Naive thymus-derived CD8-positive, alpha-beta T cell (primary cell): ENCODE measurements at regions not wholly inside any gene's neighbourhood (a gene's known extent, or its start where the extent isn't known, plus 50 kb on each side); places are given as distances from the start of the nearest gene placed in this dataset.
A peak's percentile ranks its signal among the peaks of the same experiment; 100 is the strongest.

Experiments used
- ATAC-seq, 2 donors: fragments of 150-1000 bp; cut with Tn5 transposase in 1 of 2; sonication (Bioruptor Pico), chemical (Tn5 transposase) in 1 of 2; 1 replicate in 1 of 2; 2 replicates in 1 of 2; pipeline ENCODE4 v1.10.0; 2021; ENCODE audit warnings: mild to moderate bottlenecking in 2 of 2, moderate library complexity in 2 of 2
- POLR2A ChIA-PET: fragments of 350-600 bp; sonication (Branson Sonifier 250); formaldehyde crosslinking; loops from one replicate; lab custom pipeline; 2021; ENCODE audit warnings: antibody characterized with exemption; lab: Charles Lee
- DNase-seq, 10 donors: peaks; one replicate each; pipeline versions ENCODE4 v3.0.0 to v3.0.0-alpha.2; 2020 to 2022
- H3K27ac Mint-ChIP-seq, 10 donors: one replicate each; pipeline ENCODE4 v1.8.0; 2020 to 2022; ENCODE audit warnings: mild to moderate bottlenecking in 10 of 10, mixed read lengths in 10 of 10, moderate library complexity in 4 of 10, inconsistent platforms in 1 of 10
- H3K27me3 Mint-ChIP-seq, 5 donors: one replicate each; pipeline ENCODE4 v1.8.0; 2021 to 2022; ENCODE audit warnings: mixed read lengths in 5 of 5
- H3K36me3 Mint-ChIP-seq, 3 donors: one replicate each; pipeline ENCODE4 v1.8.0; 2020 to 2022; ENCODE audit warnings: mixed read lengths in 3 of 3, mild to moderate bottlenecking in 2 of 3, inconsistent platforms in 1 of 3
- H3K4me1 Mint-ChIP-seq, 4 donors: one replicate each; pipeline ENCODE4 v1.8.0; 2021 to 2022; ENCODE audit warnings: mixed read lengths in 4 of 4
- H3K4me3 Mint-ChIP-seq, 10 donors: one replicate each; pipeline ENCODE4 v1.8.0; 2020 to 2022; ENCODE audit warnings: mild to moderate bottlenecking in 10 of 10, mixed read lengths in 10 of 10, moderate library complexity in 6 of 10, inconsistent platforms in 1 of 10
- H3K9me3 Mint-ChIP-seq, 9 donors: one replicate each; pipeline ENCODE4 v1.8.0; 2020 to 2022; ENCODE audit warnings: mixed read lengths in 9 of 9, mild to moderate bottlenecking in 3 of 9, inconsistent platforms in 1 of 9, moderate library complexity in 1 of 9

- Mint-ChIP-seq H3K9me3 (no peaks in the 10 kb centered on the region), H3K4me1 (peaks cover 0 to 2% (median 0%) of the 10 kb centered on the region in 4 donors), H3K36me3 (no peaks in the 10 kb centered on the region), H3K27me3 (peaks cover 19 to 78% (median 31%) of the 10 kb centered on the region in 5 donors), H3K4me3 (no peak overlapping the region), H3K27ac (no peak overlapping the region)
- DNase-seq (no peak), ATAC-seq (no peak)
- POLR2A ChIA-PET, result no interaction called here
Measured at GRCh38 chr16:86281421-86281820, 228.9 kb upstream of the FOXF1 start.

GRCh38 chr16:86283944-86284343, 226.4 kb upstream of the FOXF1 start:
- DNase-seq (no peak), ATAC-seq (no peak)
- Mint-ChIP-seq H3K4me3 (no peak overlapping the region), H3K27ac (peak overlapping the region in 1 of 10 donors; percentile 0), H3K9me3 (no peaks in the 10 kb centered on the region), H3K36me3 (no peaks in the 10 kb centered on the region), H3K27me3 (peaks cover 26 to 85% (median 44%) of the 10 kb centered on the region in 5 donors), H3K4me1 (peaks cover 0 to 3% (median 1%) of the 10 kb centered on the region in 4 donors)
- POLR2A ChIA-PET, result no interaction called here

GRCh38 chr16:86285421-86285820, 224.9 kb upstream of the FOXF1 start:
- no peak overlapping the region for H3K27ac Mint-ChIP-seq
- H3K9me3 Mint-ChIP-seq, result no peaks in the 10 kb centered on the region
- POLR2A ChIA-PET, result no interaction called here
- peaks cover 0 to 6% (median under 1%) of the 10 kb centered on the region in 4 donors for H3K4me1 Mint-ChIP-seq
- ATAC-seq (no peak), DNase-seq (no peak)
- H3K36me3 Mint-ChIP-seq, result no peaks in the 10 kb centered on the region
- peaks cover 36 to 85% (median 54%) of the 10 kb centered on the region in 5 donors for H3K27me3 Mint-ChIP-seq
- H3K4me3 Mint-ChIP-seq, result no peak overlapping the region

- H3K4me3 Mint-ChIP-seq, result no peak overlapping the region
- ATAC-seq (no peak), DNase-seq (no peak)
- H3K9me3 Mint-ChIP-seq, result no peaks in the 10 kb centered on the region
- POLR2A ChIA-PET, result no interaction called here
- peaks cover 35 to 85% (median 62%) of the 10 kb centered on the region in 5 donors for H3K27me3 Mint-ChIP-seq
- H3K4me1 Mint-ChIP-seq, result peaks cover 0 to 6% (median under 1%) of the 10 kb centered on the region in 4 donors
- H3K36me3 Mint-ChIP-seq, result no peaks in the 10 kb centered on the region
- H3K27ac Mint-ChIP-seq, result no peak overlapping the region
Measured at GRCh38 chr16:86285938-86286921, 224.1 kb upstream of the FOXF1 start.

GRCh38 chr16:86286991-86287663, 223.2 kb upstream of the FOXF1 start:
- peak overlapping the region in 1 of 10 donors; percentile 34 for H3K27ac Mint-ChIP-seq
- DNase-seq (no peak), ATAC-seq (no peak)
- no peak overlapping the region for H3K4me3 Mint-ChIP-seq
- H3K36me3 Mint-ChIP-seq, result no peaks in the 10 kb centered on the region
- no peaks in the 10 kb centered on the region for H3K9me3 Mint-ChIP-seq
- peaks cover 41 to 85% (median 65%) of the 10 kb centered on the region in 5 donors for H3K27me3 Mint-ChIP-seq
- POLR2A ChIA-PET, result no interaction called here
- peaks cover 0 to 6% (median under 1%) of the 10 kb centered on the region in 4 donors for H3K4me1 Mint-ChIP-seq

- POLR2A ChIA-PET, result no interaction called here
- Mint-ChIP-seq H3K27me3 (peaks cover 47 to 89% (median 71%) of the 10 kb centered on the region in 5 donors), H3K4me3 (no peak overlapping the region), H3K4me1 (peaks cover 0 to 6% (median under 1%) of the 10 kb centered on the region in 4 donors), H3K36me3 (peaks cover 0 to 5% (median 0%) of the 10 kb centered on the region in 3 donors), H3K27ac (peak overlapping the region in 1 of 10 donors; percentile 15), H3K9me3 (no peaks in the 10 kb centered on the region)
- no peak for DNase-seq
- ATAC-seq, result no peak
Measured at GRCh38 chr16:86287664-86288201, 222.6 kb upstream of the FOXF1 start.

- POLR2A ChIA-PET, result no interaction called here
- no peaks in the 10 kb centered on the region for H3K9me3 Mint-ChIP-seq
- H3K36me3 Mint-ChIP-seq, result peaks cover 0 to 5% (median 0%) of the 10 kb centered on the region in 3 donors
- no peak overlapping the region for H3K4me3 Mint-ChIP-seq
- no peak for DNase-seq
- H3K27ac Mint-ChIP-seq, result peak overlapping the region in 1 of 10 donors; percentile 73
- H3K4me1 Mint-ChIP-seq, result peaks cover 0 to 6% (median under 1%) of the 10 kb centered on the region in 4 donors
- no peak for ATAC-seq
- peaks cover 43 to 89% (median 74%) of the 10 kb centered on the region in 5 donors for H3K27me3 Mint-ChIP-seq
Measured at GRCh38 chr16:86288716-86289294, 221.5 kb upstream of the FOXF1 start.

- peaks cover 0 to 5% (median 0%) of the 10 kb centered on the region in 3 donors for H3K36me3 Mint-ChIP-seq
Measured at GRCh38 chr16:86289304-86289703, 221.0 kb upstream of the FOXF1 start.

GRCh38 chr16:86289907-86290306, 220.4 kb upstream of the FOXF1 start:
- no peak for ATAC-seq
- Mint-ChIP-seq H3K4me1 (peaks cover 0 to 6% (median under 1%) of the 10 kb centered on the region in 4 donors), H3K27ac (no peak overlapping the region), H3K9me3 (no peaks in the 10 kb centered on the region), H3K36me3 (peaks cover 0 to 5% (median 0%) of the 10 kb centered on the region in 3 donors), H3K4me3 (no peak overlapping the region), H3K27me3 (peaks cover 46 to 93% (median 75%) of the 10 kb centered on the region in 5 donors)
- DNase-seq, result no peak
- POLR2A ChIA-PET, result no interaction called here

More at GRCh38 chr16:86289304-86289703, 221.0 kb upstream of the FOXF1 start:
- Mint-ChIP-seq H3K9me3 (no peaks in the 10 kb centered on the region), H3K4me1 (peaks cover 0 to 6% (median under 1%) of the 10 kb centered on the region in 4 donors), H3K4me3 (no peak overlapping the region), H3K27ac (peak overlapping the region in 1 of 10 donors; percentile 9), H3K27me3 (peaks cover 42 to 93% (median 75%) of the 10 kb centered on the region in 5 donors)
- DNase-seq (no peak), ATAC-seq (no peak)
- POLR2A ChIA-PET, result no interaction called here

GRCh38 chr16:86291491-86291890, 218.8 kb upstream of the FOXF1 start:
- POLR2A ChIA-PET, result no interaction called here
- Mint-ChIP-seq H3K9me3 (peaks cover 0 to 3% (median 0%) of the 10 kb centered on the region in 9 donors), H3K27me3 (peaks cover 51 to 97% (median 80%) of the 10 kb centered on the region in 5 donors), H3K36me3 (peaks cover 0 to 5% (median 0%) of the 10 kb centered on the region in 3 donors), H3K4me1 (peaks cover 0 to 6% (median under 1%) of the 10 kb centered on the region in 4 donors), H3K4me3 (no peak overlapping the region), H3K27ac (no peak overlapping the region)
- no peak for ATAC-seq
- no peak for DNase-seq

- H3K36me3 Mint-ChIP-seq, result peaks cover 0 to 5% (median 0%) of the 10 kb centered on the region in 3 donors
- H3K27me3 Mint-ChIP-seq, result peaks cover 53 to 98% (median 82%) of the 10 kb centered on the region in 5 donors
- DNase-seq (no peak), ATAC-seq (no peak)
- H3K27ac Mint-ChIP-seq, result no peak overlapping the region
- H3K4me1 Mint-ChIP-seq, result peaks cover 0 to 6% (median under 1%) of the 10 kb centered on the region in 4 donors
- peaks cover 0 to 3% (median 0%) of the 10 kb centered on the region in 9 donors for H3K9me3 Mint-ChIP-seq
- no peak overlapping the region for H3K4me3 Mint-ChIP-seq
- POLR2A ChIA-PET, result no interaction called here
Measured at GRCh38 chr16:86292171-86292775, 218.1 kb upstream of the FOXF1 start.

GRCh38 chr16:86292942-86293341, 217.4 kb upstream of the FOXF1 start:
- POLR2A ChIA-PET, result no interaction called here
- Mint-ChIP-seq H3K4me1 (peaks cover 0 to 10% (median under 1%) of the 10 kb centered on the region in 4 donors), H3K27me3 (peaks cover 49 to 98% (median 83%) of the 10 kb centered on the region in 5 donors), H3K9me3 (peaks cover 0 to 3% (median 0%) of the 10 kb centered on the region in 9 donors), H3K36me3 (peaks cover 0 to 5% (median 0%) of the 10 kb centered on the region in 3 donors), H3K4me3 (no peak overlapping the region), H3K27ac (no peak overlapping the region)
- DNase-seq (no peak), ATAC-seq (no peak)
